HG03108 (cell line): ENCODE measurements at regions not wholly inside any gene's neighbourhood (a gene's known extent, or its start where the extent isn't known, plus 50 kb on each side); places are given as distances from the start of the nearest gene placed in this dataset.

Experiments
- ATAC-seq: cut with Tn5 transposase; IDR thresholded peaks from one replicate; pipeline ENCODE4 v1.9.1; 2021; ENCODE audit warnings: moderate library complexity; ENCODE audit not compliant: unreplicated experiment

DNA sequence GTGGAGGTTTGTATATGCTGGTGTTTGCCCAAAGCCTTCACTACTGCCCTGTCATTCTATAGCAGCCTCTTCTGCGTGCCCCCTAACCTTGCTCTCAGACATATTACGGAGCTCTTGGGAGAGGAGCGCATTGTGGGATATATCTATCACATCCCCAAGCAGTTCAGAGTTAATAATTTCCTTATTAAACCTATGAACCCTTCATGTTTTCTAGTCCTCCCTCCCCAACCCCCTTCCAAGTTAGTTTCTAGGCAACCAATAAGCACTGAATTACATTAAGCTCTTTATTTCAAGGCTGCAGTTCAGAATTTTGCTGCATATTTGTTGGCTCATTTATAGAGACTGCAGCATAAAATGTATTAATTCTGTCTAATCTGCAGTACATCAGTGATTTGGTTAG is 57.3 kb upstream of the GRM7 start:
- no peak for ATAC-seq

DNA sequence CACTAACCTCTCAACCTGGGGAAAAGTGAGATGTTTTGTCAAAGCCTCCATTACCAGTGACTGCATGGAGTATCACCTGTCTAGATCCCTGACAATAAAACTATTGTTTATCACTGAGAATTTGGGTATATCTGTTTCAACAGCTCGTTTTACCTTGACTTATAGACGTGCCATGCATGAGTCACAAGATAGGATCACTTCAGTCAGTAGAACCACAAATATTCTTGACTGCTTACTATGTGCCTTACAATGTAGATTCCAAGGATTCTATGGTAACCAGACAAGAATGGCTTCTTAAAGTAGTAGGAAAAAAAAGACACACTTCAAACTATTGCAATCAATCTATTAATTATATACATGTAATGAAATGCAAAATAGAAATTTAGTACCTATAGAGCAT is 55.7 kb upstream of the GRM7 start:
- ATAC-seq: no peak

DNA sequence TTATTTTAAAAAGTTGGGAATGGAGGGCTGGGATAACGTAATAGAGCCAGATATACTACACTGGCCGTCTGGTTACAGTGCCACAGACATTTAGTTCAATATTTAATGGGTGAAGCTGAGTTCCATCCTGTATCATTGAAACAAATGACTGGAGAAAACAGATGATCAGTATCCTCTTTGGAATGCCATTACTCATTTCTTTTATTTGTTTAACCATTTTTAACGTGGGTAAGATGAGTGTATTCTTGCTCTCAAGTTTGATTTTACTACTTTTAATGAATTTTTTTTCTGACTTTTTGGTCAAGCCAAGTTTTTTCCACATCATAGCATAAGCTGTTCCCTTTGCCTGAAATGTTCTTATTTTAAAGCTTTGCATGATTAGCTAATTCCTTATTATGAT is 53.9 kb upstream of the GRM7 start:
- no peak for ATAC-seq

DNA sequence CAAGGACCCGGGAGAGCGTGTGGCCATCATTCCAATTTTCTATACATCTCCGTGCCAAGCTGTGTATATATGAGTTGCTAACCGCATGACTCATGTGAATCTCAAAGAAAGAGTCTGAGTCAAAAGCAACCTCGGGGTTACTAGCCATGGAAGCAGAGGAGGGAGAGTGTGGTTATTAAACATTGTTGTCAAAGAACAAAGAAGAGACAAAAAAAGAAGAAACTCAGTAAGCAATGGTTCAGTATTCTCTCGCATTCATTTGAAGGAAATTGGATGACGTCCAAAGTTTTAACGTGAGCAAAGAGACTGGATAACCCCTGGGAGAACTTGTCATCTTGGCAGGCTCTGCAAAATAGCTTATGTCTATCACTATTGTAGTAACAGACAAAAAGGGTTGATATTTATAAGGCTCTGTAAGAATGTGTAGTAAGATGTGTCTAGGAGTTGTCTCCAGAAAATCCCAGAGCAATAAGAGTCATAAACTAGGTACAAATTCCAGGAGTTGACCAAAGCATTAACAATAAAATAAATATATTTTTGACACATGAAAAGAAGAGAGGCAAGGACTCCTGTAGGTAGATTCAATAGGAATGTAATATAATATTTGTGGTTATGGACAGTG is 52.8 kb upstream of the GRM7 start:
- no peak for ATAC-seq

DNA sequence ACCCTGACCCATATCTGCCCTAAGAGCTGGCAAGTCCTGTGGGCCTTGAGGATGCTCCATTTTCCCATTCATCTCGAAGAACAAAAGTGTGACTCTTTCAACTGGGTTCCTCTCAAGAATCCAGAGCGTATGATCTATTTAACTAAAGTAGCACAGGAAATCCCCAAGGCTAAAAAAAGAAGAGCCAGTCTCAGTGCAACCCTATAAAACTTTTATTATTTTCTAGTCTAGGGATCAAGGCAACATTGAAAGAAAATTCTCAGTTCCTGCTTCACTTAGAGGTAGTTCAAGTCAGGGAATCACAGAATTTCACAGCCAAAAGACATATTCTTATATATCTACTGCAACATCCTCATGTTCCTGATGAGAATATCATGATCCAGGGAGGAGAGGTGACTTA is 51.6 kb upstream of the GRM7 start:
- no peak for ATAC-seq
